Common myeloid progenitor, CD34-positive (primary cell): ENCODE measurements at regions not wholly inside any gene's neighbourhood (a gene's known extent, or its start where the extent isn't known, plus 50 kb on each side); places are given as distances from the start of the nearest gene placed in this dataset.

Experiments used
- CTCF ChIA-PET: fragments of 350-600 bp; sonication (Branson Sonifier 250); formaldehyde crosslinking; loops from one replicate; lab custom pipeline; 2021; ENCODE audit warnings: antibody characterized with exemption; lab: Charles Lee
- POLR2A ChIA-PET: fragments of 350-600 bp; sonication (Branson Sonifier 250); formaldehyde crosslinking; loops from one replicate; lab custom pipeline; 2021; ENCODE audit warnings: antibody characterized with exemption; lab: Charles Lee
- DNase-seq, 3 donors: peaks; one replicate each; pipeline versions ENCODE4 v3.0.0 to v3.0.0-alpha.2; 2013
- H3K27ac ChIP-seq, 2 experiments: 1 replicate in 1 of 2; 2 replicates in 1 of 2; pipeline ENCODE4 v1.7.0; 2013; ENCODE audit warnings: inconsistent platforms in 2 of 2, low read length in 2 of 2, mild to moderate bottlenecking in 2 of 2, low read depth in 1 of 2, moderate library complexity in 1 of 2; ENCODE audit not compliant: severe bottlenecking in 2 of 2, insufficient read depth in 1 of 2, poor library complexity in 1 of 2
- H3K27me3 ChIP-seq, 5 experiments: replicated peaks in 2 of 5; 1 replicate in 3 of 5; 2 replicates in 2 of 5; pipeline versions ENCODE4 v1.6.1 to v1.7.0; 2013; ENCODE audit warnings: low read length in 4 of 5, mild to moderate bottlenecking in 2 of 5, moderate library complexity in 2 of 5, inconsistent platforms in 1 of 5; ENCODE audit not compliant: insufficient read depth in 5 of 5, control insufficient read depth in 4 of 5
- H3K36me3 ChIP-seq, 4 experiments: 1 replicate in 2 of 4; 2 replicates in 2 of 4; pipeline versions ENCODE4 v1.6.1 to v1.7.0; 2013; ENCODE audit warnings: low read length in 3 of 4, control low read depth in 1 of 4, mild to moderate bottlenecking in 1 of 4; ENCODE audit not compliant: control insufficient read depth in 4 of 4, insufficient read depth in 4 of 4
- H3K4me1 ChIP-seq, 4 experiments: 1 replicate in 3 of 4; 2 replicates in 1 of 4; pipeline versions ENCODE4 v1.6.1 to v1.7.1; 2013; ENCODE audit warnings: low read length in 3 of 4, mild to moderate bottlenecking in 3 of 4, control low read depth in 1 of 4, inconsistent platforms in 1 of 4, moderate library complexity in 1 of 4; ENCODE audit not compliant: control insufficient read depth in 4 of 4, insufficient read depth in 4 of 4; ENCODE audit errors: control extremely low read depth in 1 of 4
- H3K4me3 ChIP-seq, 7 experiments: 1 replicate in 4 of 7; 2 replicates in 3 of 7; pipeline versions ENCODE4 v1.5.1 to v1.7.0; 2013; ENCODE audit warnings: mild to moderate bottlenecking in 7 of 7, low read length in 6 of 7, moderate library complexity in 6 of 7, inconsistent platforms in 2 of 7, low read depth in 2 of 7, control low read depth in 1 of 7; ENCODE audit not compliant: insufficient read depth in 4 of 7, control insufficient read depth in 1 of 7; ENCODE audit errors: extremely low read depth in 1 of 7
- H3K9me3 ChIP-seq, 5 experiments: 1 replicate in 4 of 5; 2 replicates in 1 of 5; pipeline versions ENCODE4 v1.6.1 to v1.7.1; 2013; ENCODE audit warnings: low read length in 4 of 5, mild to moderate bottlenecking in 2 of 5, inconsistent platforms in 1 of 5, low read depth in 1 of 5, moderate library complexity in 1 of 5; ENCODE audit not compliant: control insufficient read depth in 4 of 5, insufficient read depth in 2 of 5; ENCODE audit errors: control extremely low read depth in 1 of 5
- WGBS: methylation state at CpG from one replicate; pipeline ENCODE4 v1.1.5; 2013; ENCODE audit not compliant: insufficient coverage; 5-methylcytosine and 5-hydroxymethylcytosine counted together

- H3K9me3 ChIP-seq: no peaks in the 10 kb centered on the region
- WGBS: no CpG with 5 or more reads among the region's 1 CpG
- H3K27ac ChIP-seq: no peak overlapping the region
- ChIA-PET CTCF (no interaction called here), POLR2A (no interaction called here)
- H3K36me3 ChIP-seq: no peaks in the 10 kb centered on the region
- DNase-seq: no peak
- no peak overlapping the region for H3K4me3 ChIP-seq
- H3K4me1 ChIP-seq: no peaks in the 10 kb centered on the region
- H3K27me3 ChIP-seq: no peaks in the 10 kb centered on the region
Measured at GRCh38 chr18:73613706-73614340, 533.8 kb downstream of the FBXO15 start.

GRCh38 chr18:73597832-73598615 lies 549.6 kb downstream of the FBXO15 start:
- no peak for DNase-seq
- no peaks in the 10 kb centered on the region for H3K9me3 ChIP-seq
- no peaks in the 10 kb centered on the region for H3K27me3 ChIP-seq
- ChIA-PET POLR2A (no interaction called here), CTCF (interaction anchor here (1.1 kb wide), 1 partner anchor 18 kb away, joined by 3 read pairs; no protein-coding TSS in a partner anchor)
- H3K4me3 ChIP-seq: no peak overlapping the region
- no peak overlapping the region for H3K27ac ChIP-seq
- H3K36me3 ChIP-seq: no peaks in the 10 kb centered on the region
- H3K4me1 ChIP-seq: no peaks in the 10 kb centered on the region
- WGBS: 88% methylated on average over 5 of the region's 7 CpGs

GRCh38 chr18:73594749-73595148 lies 552.9 kb downstream of the FBXO15 start:
- H3K36me3 ChIP-seq: no peaks in the 10 kb centered on the region
- CTCF ChIA-PET: no interaction called here
- no peaks in the 10 kb centered on the region for H3K4me1 ChIP-seq
- DNase-seq: no peak
- no peak overlapping the region for H3K27ac ChIP-seq
- no peaks in the 10 kb centered on the region for H3K9me3 ChIP-seq
- no peak overlapping the region for H3K4me3 ChIP-seq
- POLR2A ChIA-PET: no interaction called here
- WGBS: 95% methylated on average over 4 of the region's 4 CpGs
- H3K27me3 ChIP-seq: no peaks in the 10 kb centered on the region

- Histone ChIP-seq H3K9me3 (no peaks in the 10 kb centered on the region), H3K4me3 (no peak overlapping the region), H3K36me3 (no peaks in the 10 kb centered on the region), H3K27ac (no peak overlapping the region), H3K27me3 (no peaks in the 10 kb centered on the region), H3K4me1 (no peaks in the 10 kb centered on the region)
- no peak for DNase-seq
- POLR2A ChIA-PET: no interaction called here
- CTCF ChIA-PET: no interaction called here
- 100% methylated on average over 1 of the region's 2 CpGs for WGBS
Measured at GRCh38 chr18:73593207-73593606, 554.4 kb downstream of the FBXO15 start.

- WGBS: 95% methylated on average over 3 of the region's 4 CpGs
- Histone ChIP-seq H3K27ac (no peak overlapping the region), H3K4me3 (no peak overlapping the region), H3K4me1 (no peaks in the 10 kb centered on the region), H3K27me3 (no peaks in the 10 kb centered on the region), H3K9me3 (no peaks in the 10 kb centered on the region), H3K36me3 (no peaks in the 10 kb centered on the region)
- no peak for DNase-seq
- ChIA-PET CTCF (no interaction called here), POLR2A (no interaction called here)
Measured at GRCh38 chr18:73590950-73591349, 556.7 kb downstream of the FBXO15 start.

GRCh38 chr18:73579698-73580097 lies 567.9 kb downstream of the FBXO15 start:
- Histone ChIP-seq H3K27ac (no peak overlapping the region), H3K36me3 (no peaks in the 10 kb centered on the region), H3K9me3 (no peaks in the 10 kb centered on the region), H3K27me3 (no peaks in the 10 kb centered on the region), H3K4me1 (no peaks in the 10 kb centered on the region), H3K4me3 (no peak overlapping the region)
- POLR2A ChIA-PET: no interaction called here
- CTCF ChIA-PET: interaction anchor here (1.6 kb wide), 1 partner anchor 18 kb away, joined by 3 read pairs; no protein-coding TSS in a partner anchor
- DNase-seq: no peak

GRCh38 chr18:73577365-73577764 lies 570.3 kb downstream of the FBXO15 start:
- no peaks in the 10 kb centered on the region for H3K4me1 ChIP-seq
- no peak overlapping the region for H3K4me3 ChIP-seq
- H3K9me3 ChIP-seq: no peaks in the 10 kb centered on the region
- H3K27me3 ChIP-seq: no peaks in the 10 kb centered on the region
- WGBS: no CpG with 5 or more reads among the region's 1 CpG
- ChIA-PET POLR2A (no interaction called here), CTCF (no interaction called here)
- no peaks in the 10 kb centered on the region for H3K36me3 ChIP-seq
- H3K27ac ChIP-seq: no peak overlapping the region
- no peak for DNase-seq
